GM12891 (cell line): ENCODE measurements at regions not wholly inside any gene's neighbourhood (a gene's known extent, or its start where the extent isn't known, plus 50 kb on each side); places are given as distances from the start of the nearest gene placed in this dataset.
"Not testable (repeated sequence)": the region's sequence is repeated elsewhere in the genome, so short reads cannot be mapped to it uniquely, and the experiment has no call there.

Source experiments
- DNase-seq: peaks from one replicate; pipeline ENCODE4 v3.0.0; 2011; ENCODE audit warnings: low spot score; ENCODE audit not compliant: insufficient read length
- FAIRE-seq: peaks from 2 replicates; lab custom pipeline; 2011; peaks lifted over from hg19 to GRCh38; lab: Jason Lieb, UNC
- PAX5 ChIP-seq: IDR thresholded peaks from 2 replicates; pipeline ENCODE4 v1.6.1; 2011; ENCODE audit warnings: low read length, moderate library complexity, mild to moderate bottlenecking; ENCODE audit not compliant: insufficient read depth, severe bottlenecking
- POLR2A ChIP-seq: IDR thresholded peaks from 2 replicates; pipeline ENCODE4 v1.6.1; 2011; ENCODE audit warnings: low read depth, low read length, control low read depth
- POLR2AphosphoS5 ChIP-seq: IDR thresholded peaks from 2 replicates; pipeline ENCODE4 v1.6.1; 2011; ENCODE audit warnings: low read depth, low read length, control low read depth
- POU2F2 ChIP-seq: IDR thresholded peaks from 2 replicates; pipeline ENCODE4 v1.6.1; 2011; ENCODE audit warnings: low read depth, mild to moderate bottlenecking, control low read depth, low read length, moderate library complexity
- SPI1 ChIP-seq: IDR thresholded peaks from 2 replicates; pipeline ENCODE4 v1.6.1; 2011; ENCODE audit warnings: low read depth, low read length, control low read depth
- TAF1 ChIP-seq: IDR thresholded peaks from 2 replicates; pipeline ENCODE4 v1.6.1; 2011; ENCODE audit warnings: low read depth, low read length, control low read depth

- FAIRE-seq (no peak), DNase-seq (no peak)
- TF ChIP-seq PAX5 = no peak
- TF ChIP-seq POLR2AphosphoS5 = no peak
- TF ChIP-seq POLR2A = no peak
- no peak for TF ChIP-seq SPI1
- TF ChIP-seq POU2F2 = no peak
- TF ChIP-seq TAF1 = no peak
Observed at GRCh38 chr13:24563087-24563486, 50.5 kb upstream of the PARP4 start.

DNA sequence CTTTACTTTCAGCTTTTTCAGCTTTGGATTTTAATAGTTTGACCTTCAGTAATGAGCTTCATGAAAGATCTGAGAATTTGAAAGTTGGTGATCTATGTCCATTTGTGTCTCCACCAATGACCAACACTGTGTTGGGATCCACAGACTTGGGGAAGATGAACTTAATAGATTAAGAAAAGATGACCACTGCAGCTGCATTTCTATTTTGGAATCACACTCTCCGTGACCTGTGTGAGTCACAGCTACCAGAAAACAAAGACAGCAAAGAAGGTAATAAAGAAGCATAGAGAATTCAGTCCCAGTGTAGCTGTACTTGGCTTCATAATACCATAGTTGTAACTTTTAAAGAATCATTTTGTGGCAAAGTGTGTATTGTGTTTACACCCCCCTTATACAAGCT, 51.4 kb upstream of the PARP4 start:
- peak; percentile 85 for FAIRE-seq
- not testable (repeated sequence) for DNase-seq

DNA sequence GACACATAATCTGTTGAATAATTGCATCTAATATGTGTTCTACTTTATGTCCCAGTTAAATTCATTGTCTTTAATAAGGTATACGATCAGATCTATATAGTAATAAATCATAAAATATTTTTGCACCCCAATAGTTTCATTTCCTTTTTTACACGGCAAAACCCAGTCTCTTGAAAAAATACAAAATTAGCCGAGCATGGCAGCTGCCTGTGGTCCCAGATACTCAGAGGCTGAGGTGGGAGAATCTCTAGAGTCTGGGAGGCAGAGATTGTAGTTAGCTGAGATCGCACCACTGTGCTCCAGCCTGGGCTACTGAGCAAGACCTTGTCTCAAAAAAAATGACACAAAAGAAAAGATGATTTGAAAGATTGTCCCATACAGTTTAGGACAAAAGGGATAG, 52.3 kb upstream of the PARP4 start:
- TF ChIP-seq POU2F2 = no peak
- no peak for TF ChIP-seq TAF1
- peak; percentile 79 for TF ChIP-seq PAX5
- no peak for TF ChIP-seq POLR2A
- peak; percentile 83 for TF ChIP-seq SPI1
- no peak for TF ChIP-seq POLR2AphosphoS5
- DNase-seq (no peak), FAIRE-seq (no peak)

- FAIRE-seq, DNase-seq: not testable (repeated sequence)
Observed at GRCh38 chr13:24567593-24567992, 55.0 kb upstream of the PARP4 start.

DNA sequence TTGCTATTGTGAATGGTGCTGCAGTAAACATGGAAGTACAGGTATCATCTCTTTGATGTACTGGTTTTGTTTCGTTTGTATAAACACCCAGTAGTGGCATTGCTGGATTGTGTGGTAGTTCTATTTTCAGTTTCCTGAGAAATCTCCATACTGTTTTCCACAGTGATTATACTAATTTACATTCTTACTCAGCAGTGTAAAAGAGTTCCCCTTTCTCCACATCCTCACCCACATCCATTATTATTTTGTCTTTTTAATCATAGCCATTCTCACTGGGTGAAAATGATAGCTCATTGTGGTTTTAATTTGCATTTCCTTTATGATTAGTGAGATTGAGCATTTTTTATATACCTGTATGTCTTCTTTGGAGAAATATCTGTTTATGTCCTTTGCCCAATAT, 62.3 kb upstream of the PARP4 start:
- TF ChIP-seq TAF1 (no peak), POU2F2 (no peak), PAX5 (no peak), POLR2AphosphoS5 (no peak), SPI1 (no peak; the same call in 1 of the 2 replicates), POLR2A (no peak)
- DNase-seq = no peak
- FAIRE-seq = no peak

- FAIRE-seq = peak; percentile 81
- not testable (repeated sequence) for DNase-seq
Observed at GRCh38 chr13:24580315-24580714, 67.7 kb upstream of the PARP4 start.

DNA sequence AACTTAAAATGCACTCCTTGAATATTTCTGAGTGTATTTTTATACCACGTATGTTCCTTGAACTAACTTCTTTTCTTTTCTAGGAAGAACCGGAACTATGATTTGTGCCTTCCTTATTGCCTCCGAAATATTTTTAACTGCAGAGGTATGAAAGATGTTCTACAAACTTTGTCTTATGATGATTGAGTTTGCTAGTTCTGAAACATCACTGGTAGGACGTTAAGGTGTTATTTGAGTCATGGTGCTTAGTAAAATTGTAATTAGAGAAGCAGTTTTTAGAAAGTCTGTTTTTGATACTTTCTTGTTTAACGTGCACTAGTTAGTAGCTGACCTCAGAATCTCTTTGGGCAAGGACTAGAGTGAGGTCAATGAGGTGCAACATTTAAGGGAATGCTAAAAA, 69.0 kb upstream of the PARP4 start:
- not testable (repeated sequence) for FAIRE-seq

DNA sequence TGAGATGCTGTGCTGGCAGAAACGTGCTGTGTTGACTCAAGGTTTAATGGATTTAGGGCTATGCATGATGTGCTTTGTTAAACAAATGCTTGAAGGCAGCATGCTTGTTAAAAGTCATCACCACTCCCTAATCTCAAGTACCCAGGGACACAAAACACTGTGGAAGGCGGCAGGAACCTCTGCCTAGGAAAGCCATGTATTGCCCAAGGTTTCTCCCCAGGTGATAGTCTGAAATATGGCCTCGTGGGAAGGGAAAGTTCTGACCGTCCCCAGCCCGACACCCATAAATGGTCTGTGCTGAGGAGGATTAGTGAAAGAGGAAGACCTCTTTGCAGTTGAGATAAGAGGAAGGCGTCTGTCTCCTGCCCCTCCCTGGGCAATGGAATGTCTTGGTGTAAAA, 79.1 kb upstream of the PARP4 start:
- DNase-seq, FAIRE-seq: not testable (repeated sequence)

More for the DNA sequence above, 69.0 kb upstream of the PARP4 start:
- DNase-seq = not testable (repeated sequence)

GRCh38 chr13:24597906-24598670, 82.1 kb upstream of the ATP12A start:
- DNase-seq, FAIRE-seq: not testable (repeated sequence)

DNA sequence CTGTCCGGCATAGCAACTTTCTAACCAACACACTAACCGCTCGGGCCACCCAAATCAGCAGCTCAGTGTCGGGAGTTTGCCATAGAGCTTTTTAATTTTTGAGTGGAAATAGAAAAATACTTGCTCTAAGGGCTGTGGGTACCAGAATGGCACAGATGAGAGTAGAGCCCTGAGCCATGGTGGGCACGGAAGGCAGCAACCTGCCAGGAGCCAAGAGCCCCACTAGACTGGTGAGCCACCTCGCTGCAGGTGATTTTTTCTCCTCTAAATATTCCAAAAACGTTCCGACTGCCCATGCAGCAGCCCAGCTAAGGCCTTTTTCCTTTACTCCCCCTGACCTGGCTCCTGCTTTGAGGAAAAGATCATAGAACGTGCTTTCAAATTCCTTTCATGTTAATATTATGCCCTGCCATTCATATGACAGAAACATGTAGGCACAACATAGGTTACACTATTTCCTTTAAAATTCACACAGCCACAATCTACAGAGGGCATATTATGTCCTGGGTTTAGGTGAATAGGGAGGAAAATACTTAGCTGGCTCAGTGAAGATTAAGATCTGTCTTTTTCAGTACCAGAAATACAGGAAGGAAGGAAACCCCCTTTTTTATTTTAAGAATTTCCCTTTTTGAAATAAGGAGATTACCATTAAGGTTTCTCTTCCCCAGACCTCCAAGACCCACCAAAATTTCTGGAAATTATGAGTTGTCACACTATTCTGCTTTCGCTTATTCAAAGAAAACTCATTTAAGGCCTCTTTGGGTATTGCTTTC, 81.0 kb upstream of the ATP12A start:
- DNase-seq, FAIRE-seq: not testable (repeated sequence)

- DNase-seq (no peak), FAIRE-seq (peak; percentile 75)
- no peak for TF ChIP-seq TAF1
- TF ChIP-seq PAX5 = no peak
- TF ChIP-seq SPI1 = no peak
- no peak for TF ChIP-seq POU2F2
- no peak for TF ChIP-seq POLR2A
- TF ChIP-seq POLR2AphosphoS5 = no peak
Observed at GRCh38 chr13:24605923-24606372, 74.3 kb upstream of the ATP12A start.
